ENCODE measurements at regions not wholly inside any gene's neighbourhood (a gene's known extent, or its start where the extent isn't known, plus 50 kb on each side); places are given as distances from the start of the nearest gene placed in this dataset.
"Not testable (repeated sequence)": the region's sequence is repeated elsewhere in the genome, so short reads cannot be mapped to it uniquely, and the experiment has no call there.

GRCh38 chr1:149157409-149157808, 54.1 kb upstream of the NBPF9 start:
- DNase-seq, result not testable (repeated sequence)

GRCh38 chr1:149158308-149158707, 55.0 kb upstream of the NBPF9 start:
- not testable (repeated sequence) for DNase-seq

- not testable (repeated sequence) for DNase-seq
Measured at GRCh38 chr1:149163063-149163444, 59.7 kb upstream of the NBPF9 start.

- DNase-seq, result not testable (repeated sequence)
Measured at GRCh38 chr1:149174765-149175164, 71.4 kb upstream of the NBPF9 start.

GRCh38 chr1:149175812-149176211, 72.5 kb upstream of the NBPF9 start:
- DNase-seq, result not testable (repeated sequence)

GRCh38 chr1:149176453-149177316, 73.3 kb upstream of the NBPF9 start:
- peak; percentile 62 for DNase-seq

GRCh38 chr1:149190742-149191141, 87.4 kb upstream of the NBPF9 start:
- DNase-seq, result not testable (repeated sequence)

- not testable (repeated sequence) for DNase-seq
Measured at GRCh38 chr1:149196651-149197050, 93.3 kb upstream of the NBPF9 start.

GRCh38 chr1:149200567-149200966, 97.2 kb upstream of the NBPF9 start:
- DNase-seq, result not testable (repeated sequence)

- not testable (repeated sequence) for DNase-seq
Measured at GRCh38 chr1:149202283-149202682, 98.9 kb upstream of the NBPF9 start.

GRCh38 chr1:149204396-149204795, 101.0 kb upstream of the NBPF9 start:
- not testable (repeated sequence) for DNase-seq

- DNase-seq, result not testable (repeated sequence)
Measured at GRCh38 chr1:149208836-149209235, 105.5 kb upstream of the NBPF9 start.

GRCh38 chr1:149211757-149212420, 108.5 kb upstream of the NBPF9 start:
- not testable (repeated sequence) for DNase-seq

- DNase-seq, result not testable (repeated sequence)
Measured at GRCh38 chr1:149212946-149213345, 109.6 kb upstream of the NBPF9 start.

- not testable (repeated sequence) for DNase-seq
Measured at GRCh38 chr1:149213673-149214072, 110.3 kb upstream of the NBPF9 start.

GRCh38 chr1:149218080-149218988, 115.0 kb upstream of the NBPF9 start:
- not testable (repeated sequence) for DNase-seq

GRCh38 chr1:149219539-149219938, 116.2 kb upstream of the NBPF9 start:
- DNase-seq, result not testable (repeated sequence)

- not testable (repeated sequence) for DNase-seq
Measured at GRCh38 chr1:149220463-149221074, 117.2 kb upstream of the NBPF9 start.

- DNase-seq, result not testable (repeated sequence)
Measured at GRCh38 chr1:149227933-149228665, 124.7 kb upstream of the NBPF9 start.

- DNase-seq, result not testable (repeated sequence)
Measured at GRCh38 chr1:149228672-149229585, 125.6 kb upstream of the NBPF9 start.

Data from T-helper 9 cell (primary cell).